Inflammatory macrophage treated with lipopolysaccharide for 4 hours (primary cell): ENCODE measurements at regions not wholly inside any gene's neighbourhood (a gene's known extent, or its start where the extent isn't known, plus 50 kb on each side); places are given as distances from the start of the nearest gene placed in this dataset.

ENCODE experiments used
- DNase-seq: peaks from one replicate; pipeline ENCODE4 v3.0.0-alpha.2; 2020

- DNase-seq, result no peak
Observed at GRCh38 chr17:14875557-14876412, 389.3 kb downstream of the PMP22 start.

GRCh38 chr17:14873996-14874395 lies 391.1 kb downstream of the PMP22 start:
- no peak for DNase-seq

GRCh38 chr17:14873540-14873939 lies 391.6 kb downstream of the PMP22 start:
- DNase-seq, result no peak

- peak; percentile 35 for DNase-seq
Observed at GRCh38 chr17:14871921-14872320, 393.2 kb downstream of the PMP22 start.

GRCh38 chr17:14866266-14866665 lies 398.9 kb downstream of the PMP22 start:
- no peak for DNase-seq

GRCh38 chr17:14864127-14864526 lies 401.0 kb downstream of the PMP22 start:
- no peak for DNase-seq

GRCh38 chr17:14859542-14859941 lies 405.6 kb downstream of the PMP22 start:
- no peak for DNase-seq

- no peak for DNase-seq
Observed at GRCh38 chr17:14856176-14856575, 408.9 kb downstream of the PMP22 start.

GRCh38 chr17:14854691-14855090 lies 410.4 kb downstream of the PMP22 start:
- no peak for DNase-seq

- no peak for DNase-seq
Observed at GRCh38 chr17:14845591-14846281, 419.4 kb downstream of the PMP22 start.

GRCh38 chr17:14843086-14843795 lies 421.9 kb downstream of the PMP22 start:
- DNase-seq, result no peak

- no peak for DNase-seq
Observed at GRCh38 chr17:14840616-14841231, 424.4 kb downstream of the PMP22 start.

GRCh38 chr17:14838567-14838966 lies 426.6 kb downstream of the PMP22 start:
- no peak for DNase-seq

GRCh38 chr17:14833201-14833785 lies 431.8 kb downstream of the PMP22 start:
- DNase-seq, result peak; percentile 22

- DNase-seq, result no peak
Observed at GRCh38 chr17:14831491-14831890, 433.6 kb downstream of the PMP22 start.

- no peak for DNase-seq
Observed at GRCh38 chr17:14827396-14827919, 437.7 kb downstream of the PMP22 start.

GRCh38 chr17:14826358-14826757 lies 438.8 kb downstream of the PMP22 start:
- no peak for DNase-seq

GRCh38 chr17:14818469-14818868 lies 446.7 kb downstream of the PMP22 start:
- DNase-seq, result no peak

GRCh38 chr17:14815079-14815478 lies 450.0 kb downstream of the PMP22 start:
- no peak for DNase-seq

- peak; percentile 53 for DNase-seq
Observed at GRCh38 chr17:14813649-14814370, 451.3 kb downstream of the PMP22 start.

GRCh38 chr17:14808425-14808824 lies 456.7 kb downstream of the PMP22 start:
- no peak for DNase-seq

GRCh38 chr17:14805348-14805747 lies 459.8 kb downstream of the PMP22 start:
- DNase-seq, result no peak
